ENCODE measurements at regions not wholly inside any gene's neighbourhood (a gene's known extent, or its start where the extent isn't known, plus 50 kb on each side); places are given as distances from the start of the nearest gene placed in this dataset.

GRCh38 chr5:169431386-169431785, 130.4 kb upstream of the SLIT3 start:
- Histone ChIP-seq H3K9me3 (replicated peaks) (no peaks in the 10 kb centered on the region), H3K4me1 (peaks cover 11% of the 10 kb centered on the region), H3K36me3 (no peaks in the 10 kb centered on the region), H3K27ac (replicated peaks) (no peak overlapping the region), H3K27me3 (ENCODE audit: low read depth) (no peaks in the 10 kb centered on the region), H3K4me3 (no peak overlapping the region)
- intact Hi-C loops (cut with micrococcal nuclease) = no loop called here
- DNase-seq = no peak
- TF ChIP-seq CTCF (IDR thresholded peaks at IDR 0.05; ENCODE audit: borderline replicate concordance) = no peak

GRCh38 chr5:169430671-169431070, 129.7 kb upstream of the SLIT3 start:
- no peak for TF ChIP-seq CTCF (IDR thresholded peaks at IDR 0.05; ENCODE audit: borderline replicate concordance)
- no peak for DNase-seq

GRCh38 chr5:169429044-169429443, 128.1 kb upstream of the SLIT3 start:
- Histone ChIP-seq H3K4me1 (peaks cover 20% of the 10 kb centered on the region), H3K27ac (replicated peaks) (peak overlapping the region; percentile 9), H3K36me3 (no peaks in the 10 kb centered on the region), H3K27me3 (ENCODE audit: low read depth) (no peaks in the 10 kb centered on the region), H3K4me3 (no peak overlapping the region), H3K9me3 (replicated peaks) (no peaks in the 10 kb centered on the region)
- TF ChIP-seq CTCF (IDR thresholded peaks at IDR 0.05; ENCODE audit: borderline replicate concordance) = no peak
- intact Hi-C loops (cut with micrococcal nuclease) = no loop called here
- peak; percentile 28 for DNase-seq

More at GRCh38 chr5:169430671-169431070, 129.7 kb upstream of the SLIT3 start:
- no peaks in the 10 kb centered on the region for H3K36me3 ChIP-seq
- H3K27me3 ChIP-seq (ENCODE audit: low read depth) = no peaks in the 10 kb centered on the region
- no peak overlapping the region for H3K4me3 ChIP-seq
- intact Hi-C loops (cut with micrococcal nuclease) = no loop called here
- no peak overlapping the region for H3K27ac ChIP-seq (replicated peaks)
- peaks cover 11% of the 10 kb centered on the region for H3K4me1 ChIP-seq
- no peaks in the 10 kb centered on the region for H3K9me3 ChIP-seq (replicated peaks)

- H3K27me3 ChIP-seq (ENCODE audit: low read depth) = no peaks in the 10 kb centered on the region
Observed at GRCh38 chr5:169426784-169427183, 125.8 kb upstream of the SLIT3 start.

GRCh38 chr5:169424670-169425378, 123.9 kb upstream of the SLIT3 start:
- Histone ChIP-seq H3K27ac (replicated peaks) (no peak overlapping the region), H3K4me1 (peaks cover 23% of the 10 kb centered on the region), H3K36me3 (no peaks in the 10 kb centered on the region), H3K4me3 (no peak overlapping the region), H3K27me3 (ENCODE audit: low read depth) (no peaks in the 10 kb centered on the region), H3K9me3 (replicated peaks) (no peaks in the 10 kb centered on the region)
- intact Hi-C loops (cut with micrococcal nuclease) = no loop called here
- TF ChIP-seq CTCF (IDR thresholded peaks at IDR 0.05; ENCODE audit: borderline replicate concordance) = no peak
- DNase-seq = no peak

More at GRCh38 chr5:169426784-169427183, 125.8 kb upstream of the SLIT3 start:
- intact Hi-C loops (cut with micrococcal nuclease) = no loop called here
- no peaks in the 10 kb centered on the region for H3K9me3 ChIP-seq (replicated peaks)
- no peak for TF ChIP-seq CTCF (IDR thresholded peaks at IDR 0.05; ENCODE audit: borderline replicate concordance)
- no peak overlapping the region for H3K27ac ChIP-seq (replicated peaks)
- DNase-seq = no peak
- H3K4me3 ChIP-seq = no peak overlapping the region
- H3K36me3 ChIP-seq = no peaks in the 10 kb centered on the region
- H3K4me1 ChIP-seq = peaks cover 31% of the 10 kb centered on the region
